Smooth muscle cell (in vitro differentiated cells): ENCODE measurements at regions not wholly inside any gene's neighbourhood (a gene's known extent, or its start where the extent isn't known, plus 50 kb on each side); places are given as distances from the start of the nearest gene placed in this dataset.

ENCODE experiments used
- DNase-seq: peaks from one replicate; lab custom pipeline; 2025; ENCODE audit not compliant: unreplicated experiment; lab: John Stamatoyannopoulos, UW
- H2AFZ ChIP-seq: fragments of 200-600 bp; sonication (generic); 2 replicates; pipeline ENCODE4 v1.6.0; 2016; ENCODE audit warnings: antibody characterized with exemption, low read depth, mild to moderate bottlenecking
- H3F3A ChIP-seq: fragments of 200-600 bp; sonication (generic); 2 replicates; pipeline ENCODE4 v1.6.0; 2017; ENCODE audit warnings: antibody characterized with exemption, low read depth
- H3K27ac ChIP-seq: fragments of 200-600 bp; sonication (generic); 2 replicates; pipeline ENCODE4 v1.5.1; 2016; ENCODE audit warnings: low read depth, mild to moderate bottlenecking
- H3K27me3 ChIP-seq: fragments of 200-600 bp; sonication (generic); 2 replicates; pipeline ENCODE4 v1.6.1; 2016; ENCODE audit warnings: low read depth, mild to moderate bottlenecking
- H3K36me3 ChIP-seq: fragments of 200-600 bp; sonication (generic); 2 replicates; pipeline ENCODE4 v1.5.1; 2016; ENCODE audit warnings: low read depth
- H3K4me1 ChIP-seq: fragments of 200-600 bp; sonication (generic); 2 replicates; pipeline ENCODE4 v1.5.1; 2016; ENCODE audit warnings: low read depth
- H3K4me2 ChIP-seq: fragments of 200-600 bp; sonication (generic); 2 replicates; pipeline ENCODE4 v1.6.0; 2016; ENCODE audit warnings: mild to moderate bottlenecking
- H3K4me3 ChIP-seq: fragments of 200-600 bp; sonication (generic); 2 replicates; pipeline ENCODE4 v1.5.1; 2016; ENCODE audit warnings: mild to moderate bottlenecking
- H3K79me2 ChIP-seq: fragments of 200-600 bp; sonication (generic); 2 replicates; pipeline ENCODE4 v1.6.0; 2016; ENCODE audit warnings: low read depth, mild to moderate bottlenecking
- H3K9ac ChIP-seq: fragments of 200-600 bp; sonication (generic); 2 replicates; pipeline ENCODE4 v1.6.0; 2016; ENCODE audit warnings: low read depth
- H3K9me3 ChIP-seq: fragments of 200-600 bp; sonication (generic); replicated peaks from 2 replicates; pipeline ENCODE4 v1.5.1; 2016; ENCODE audit warnings: low read depth
- H4K20me1 ChIP-seq: fragments of 200-600 bp; sonication (generic); 2 replicates; pipeline ENCODE4 v1.6.0; 2016; ENCODE audit warnings: low read depth
- CTCF ChIP-seq: fragments of 200-600 bp; sonication (generic); IDR thresholded peaks from 2 replicates; pipeline ENCODE4 v1.5.1; 2017; ENCODE audit warnings: borderline replicate concordance, mild to moderate bottlenecking, antibody characterized with exemption; ENCODE audit not compliant: insufficient read depth, poor library complexity, severe bottlenecking
- WGBS: methylation state at CpG from one replicate; pipeline ENCODE4 v1.1.7; 2016; ENCODE audit warnings: low lambda C conversion rate; 5-methylcytosine and 5-hydroxymethylcytosine counted together

GRCh38 chr4:100130964-100131363 lies 59.3 kb downstream of the DDIT4L start:
- Histone ChIP-seq H3K36me3 (no peaks in the 10 kb centered on the region), H4K20me1 (no peaks in the 10 kb centered on the region), H3F3A (no peaks in the 10 kb centered on the region), H3K4me3 (no peak overlapping the region), H3K4me2 (no peak overlapping the region), H3K9me3 (no peaks in the 10 kb centered on the region), H3K4me1 (no peaks in the 10 kb centered on the region), H2AFZ (no peak overlapping the region), H3K27ac (no peak overlapping the region), H3K27me3 (no peaks in the 10 kb centered on the region), H3K79me2 (no peaks in the 10 kb centered on the region), H3K9ac (no peak overlapping the region)
- WGBS = 91% methylated on average over 1 of the region's 1 CpG
- no peak for DNase-seq
- TF ChIP-seq CTCF = no peak

GRCh38 chr4:100130491-100130890 lies 59.8 kb downstream of the DDIT4L start:
- Histone ChIP-seq H3K4me1 (no peaks in the 10 kb centered on the region), H3K9me3 (no peaks in the 10 kb centered on the region), H4K20me1 (no peaks in the 10 kb centered on the region), H3K9ac (no peak overlapping the region), H3K4me2 (no peak overlapping the region), H2AFZ (no peak overlapping the region), H3K4me3 (no peak overlapping the region), H3K27ac (no peak overlapping the region), H3K36me3 (no peaks in the 10 kb centered on the region), H3F3A (no peaks in the 10 kb centered on the region), H3K79me2 (no peaks in the 10 kb centered on the region), H3K27me3 (no peaks in the 10 kb centered on the region)
- no peak for DNase-seq
- WGBS = 97% methylated on average over 4 of the region's 4 CpGs
- TF ChIP-seq CTCF = no peak

GRCh38 chr4:100129774-100130173 lies 60.5 kb downstream of the DDIT4L start:
- 69% methylated on average over 4 of the region's 4 CpGs for WGBS
- Histone ChIP-seq H3K9ac (no peak overlapping the region), H3K27me3 (no peaks in the 10 kb centered on the region), H4K20me1 (no peaks in the 10 kb centered on the region), H3K9me3 (no peaks in the 10 kb centered on the region), H3K36me3 (no peaks in the 10 kb centered on the region), H3F3A (no peaks in the 10 kb centered on the region), H3K4me3 (no peak overlapping the region), H3K4me1 (no peaks in the 10 kb centered on the region), H3K27ac (no peak overlapping the region), H3K79me2 (no peaks in the 10 kb centered on the region), H2AFZ (no peak overlapping the region), H3K4me2 (no peak overlapping the region)
- DNase-seq = no peak
- TF ChIP-seq CTCF = no peak

- Histone ChIP-seq H3K36me3 (no peaks in the 10 kb centered on the region), H3K9ac (no peak overlapping the region), H3K27ac (no peak overlapping the region), H2AFZ (no peak overlapping the region), H4K20me1 (no peaks in the 10 kb centered on the region), H3K4me3 (no peak overlapping the region), H3K4me2 (no peak overlapping the region), H3F3A (no peaks in the 10 kb centered on the region), H3K4me1 (no peaks in the 10 kb centered on the region), H3K79me2 (no peaks in the 10 kb centered on the region), H3K27me3 (no peaks in the 10 kb centered on the region), H3K9me3 (no peaks in the 10 kb centered on the region)
- no peak for TF ChIP-seq CTCF
- 89% methylated on average over 2 of the region's 2 CpGs for WGBS
- DNase-seq = no peak
These were observed 61.9 kb downstream of the DDIT4L start for GRCh38 chr4:100128338-100128737.
